ENCODE measurements at regions not wholly inside any gene's neighbourhood (a gene's known extent, or its start where the extent isn't known, plus 50 kb on each side); places are given as distances from the start of the nearest gene placed in this dataset.

DNA sequence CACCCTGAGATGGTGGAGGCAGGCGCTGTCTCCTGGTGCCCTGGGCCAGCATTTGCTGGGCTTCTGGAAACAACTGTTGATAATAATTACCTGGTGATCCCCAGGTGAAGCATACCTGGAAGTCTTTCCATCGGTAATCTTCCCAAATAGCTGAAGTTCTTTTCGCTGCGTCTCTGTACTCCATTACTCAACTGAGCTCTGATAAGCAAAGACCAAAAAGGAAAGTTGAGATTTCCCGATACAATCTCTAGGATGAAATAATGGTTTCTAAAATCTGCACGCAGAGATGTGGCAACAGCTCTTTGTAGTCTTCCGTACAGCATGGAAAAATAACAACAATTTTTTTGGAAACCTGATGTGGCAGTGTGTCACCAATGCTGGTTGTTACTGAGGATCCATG is 226.5 kb downstream of the GATA3 start:
- Histone ChIP-seq H3K9ac (ENCODE audit: low read depth in 1 of 2, low read length in 2 of 2) (no peak overlapping the region), H3K4me1 (ENCODE audit: control insufficient read depth in 4 of 4, insufficient read depth in 4 of 4, low read length in 3 of 4) (no peaks in the 10 kb centered on the region), H3K27ac (ENCODE audit: low read depth in 1 of 2, low read length in 2 of 2) (no peak overlapping the region), H3K27me3 (ENCODE audit: control insufficient read depth in 4 of 4, insufficient read depth in 4 of 4, low read length in 3 of 4) (peaks cover 0 to 4% (median 0%) of the 10 kb centered on the region in 4 donors), H3K9me3 (ENCODE audit: control insufficient read depth in 4 of 4, low read length in 3 of 4) (no peaks in the 10 kb centered on the region), H3K4me3 (ENCODE audit: low read depth in 1 of 3, low read length in 3 of 3) (no peak overlapping the region), H3K36me3 (ENCODE audit: control insufficient read depth in 4 of 4, insufficient read depth in 3 of 4, low read depth in 1 of 4, low read length in 3 of 4) (no peaks in the 10 kb centered on the region)
- DNase-seq (ENCODE audit: low spot score): no peak
- 84% methylated on average over 7 of the region's 7 CpGs for WGBS
- TF ChIP-seq, protein P1, sequence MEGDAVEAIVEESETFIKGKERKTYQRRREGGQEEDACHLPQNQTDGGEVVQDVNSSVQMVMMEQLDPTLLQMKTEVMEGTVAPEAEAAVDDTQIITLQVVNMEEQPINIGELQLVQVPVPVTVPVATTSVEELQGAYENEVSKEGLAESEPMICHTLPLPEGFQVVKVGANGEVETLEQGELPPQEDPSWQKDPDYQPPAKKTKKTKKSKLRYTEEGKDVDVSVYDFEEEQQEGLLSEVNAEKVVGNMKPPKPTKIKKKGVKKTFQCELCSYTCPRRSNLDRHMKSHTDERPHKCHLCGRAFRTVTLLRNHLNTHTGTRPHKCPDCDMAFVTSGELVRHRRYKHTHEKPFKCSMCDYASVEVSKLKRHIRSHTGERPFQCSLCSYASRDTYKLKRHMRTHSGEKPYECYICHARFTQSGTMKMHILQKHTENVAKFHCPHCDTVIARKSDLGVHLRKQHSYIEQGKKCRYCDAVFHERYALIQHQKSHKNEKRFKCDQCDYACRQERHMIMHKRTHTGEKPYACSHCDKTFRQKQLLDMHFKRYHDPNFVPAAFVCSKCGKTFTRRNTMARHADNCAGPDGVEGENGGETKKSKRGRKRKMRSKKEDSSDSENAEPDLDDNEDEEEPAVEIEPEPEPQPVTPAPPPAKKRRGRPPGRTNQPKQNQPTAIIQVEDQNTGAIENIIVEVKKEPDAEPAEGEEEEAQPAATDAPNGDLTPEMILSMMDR (IDR thresholded peaks at IDR 0.05; ENCODE audit: low read depth, low read length, missing input control): no peak
- TF ChIP-seq RXRA (IDR thresholded peaks at IDR 0.05) (no peak), FOXA2 (IDR thresholded peaks at IDR 0.05) (no peak), EGR1 (IDR thresholded peaks at IDR 0.05; ENCODE audit: low read depth in 2 of 2) (no peak), SP1 (IDR thresholded peaks at IDR 0.05) (no peak), HNF4G (IDR thresholded peaks at IDR 0.05) (no peak), NR2F2 (IDR thresholded peaks at IDR 0.05) (no peak), JUND (IDR thresholded peaks at IDR 0.05) (no peak)
- TF ChIP-seq, protein P2, sequence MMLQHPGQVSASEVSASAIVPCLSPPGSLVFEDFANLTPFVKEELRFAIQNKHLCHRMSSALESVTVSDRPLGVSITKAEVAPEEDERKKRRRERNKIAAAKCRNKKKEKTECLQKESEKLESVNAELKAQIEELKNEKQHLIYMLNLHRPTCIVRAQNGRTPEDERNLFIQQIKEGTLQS (IDR thresholded peaks at IDR 0.05): no peak

DNA sequence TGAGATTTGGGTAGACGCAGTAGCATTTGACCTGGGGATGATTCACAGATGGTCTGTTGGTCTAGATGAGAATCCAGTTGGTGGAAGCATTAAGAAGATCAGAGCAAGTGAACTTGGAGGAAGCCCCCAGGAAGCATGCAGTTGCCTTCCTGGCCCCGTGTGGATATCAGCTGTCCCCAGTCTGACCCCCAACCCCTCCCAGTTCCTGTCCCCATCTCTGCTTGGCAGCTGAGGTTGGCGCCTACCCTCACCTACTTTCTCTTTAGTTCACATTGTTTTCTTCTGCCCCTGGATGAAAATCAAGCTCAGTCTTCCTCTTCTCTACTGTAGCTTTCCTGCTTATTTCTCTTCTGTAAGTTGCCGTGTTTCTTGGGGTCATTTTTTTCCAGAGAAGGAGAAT is 227.9 kb downstream of the GATA3 start:
- DNase-seq (ENCODE audit: low spot score): no peak
- TF ChIP-seq ZBTB33 (IDR thresholded peaks at IDR 0.05) (no peak), NR2F2 (IDR thresholded peaks at IDR 0.05) (no peak), HNF4A (conservative IDR thresholded peaks at IDR 0.05) (no peak), FOXA1 (IDR thresholded peaks at IDR 0.05) (no peak), REST (IDR thresholded peaks at IDR 0.05) (no peak), TAF1 (conservative IDR thresholded peaks at IDR 0.05) (no peak), YY1 (IDR thresholded peaks at IDR 0.05) (no peak), JUND (IDR thresholded peaks at IDR 0.05) (no peak), MAX (IDR thresholded peaks at IDR 0.05) (no peak), FOXA2 (IDR thresholded peaks at IDR 0.05) (no peak), EGR1 (IDR thresholded peaks at IDR 0.05; ENCODE audit: low read depth in 2 of 2) (no peak), GABPA (IDR thresholded peaks at IDR 0.05 in 1 of 2, conservative IDR thresholded peaks at IDR 0.05 in 1 of 2) (no peak), HNF4G (IDR thresholded peaks at IDR 0.05) (no peak)
- Histone ChIP-seq H3K27me3 (ENCODE audit: control insufficient read depth in 4 of 4, insufficient read depth in 4 of 4, low read length in 3 of 4) (peaks cover 0 to 4% (median 0%) of the 10 kb centered on the region in 4 donors), H3K4me3 (ENCODE audit: low read depth in 1 of 3, low read length in 3 of 3) (no peak overlapping the region), H3K9ac (ENCODE audit: low read depth in 1 of 2, low read length in 2 of 2) (no peak overlapping the region), H3K9me3 (ENCODE audit: control insufficient read depth in 4 of 4, low read length in 3 of 4) (no peaks in the 10 kb centered on the region), H3K27ac (ENCODE audit: low read depth in 1 of 2, low read length in 2 of 2) (no peak overlapping the region), H3K4me1 (ENCODE audit: control insufficient read depth in 4 of 4, insufficient read depth in 4 of 4, low read length in 3 of 4) (no peaks in the 10 kb centered on the region), H3K36me3 (ENCODE audit: control insufficient read depth in 4 of 4, insufficient read depth in 3 of 4, low read depth in 1 of 4, low read length in 3 of 4) (no peaks in the 10 kb centered on the region)
- WGBS: 56% methylated on average over 4 of the region's 4 CpGs
